Astrocyte (in vitro differentiated cells and primary cell): ENCODE measurements at regions not wholly inside any gene's neighbourhood (a gene's known extent, or its start where the extent isn't known, plus 50 kb on each side); places are given as distances from the start of the nearest gene placed in this dataset.
"Not testable (repeated sequence)": the region's sequence is repeated elsewhere in the genome, so short reads cannot be mapped to it uniquely, and the experiment has no call there.

Experiments
- DNase-seq: peaks from one replicate; pipeline ENCODE4 v3.0.0-alpha.2; 2010; ENCODE audit warnings: low read depth
- FAIRE-seq: peaks from 2 replicates; lab custom pipeline; 2011; peaks lifted over from hg19 to GRCh38; lab: Jason Lieb, UNC
- H2AFZ ChIP-seq: 2 replicates; pipeline ENCODE4 v1.6.0; 2012; ENCODE audit warnings: low read depth, low read length, inconsistent platforms
- H3K27ac ChIP-seq: 2 replicates; pipeline ENCODE4 v1.5.1; 2011; ENCODE audit warnings: low read depth, low read length, inconsistent platforms
- H3K27me3 ChIP-seq: 2 replicates; pipeline ENCODE4 v1.6.0; 2011; ENCODE audit warnings: low read length, inconsistent platforms; ENCODE audit not compliant: insufficient read depth
- H3K36me3 ChIP-seq: 2 replicates; pipeline ENCODE4 v1.5.1; 2011; ENCODE audit warnings: low read length, inconsistent platforms; ENCODE audit not compliant: insufficient read depth
- H3K4me1 ChIP-seq: 2 replicates; pipeline ENCODE4 v1.5.1; 2011; ENCODE audit warnings: low read length, inconsistent platforms; ENCODE audit not compliant: insufficient read depth
- H3K4me2 ChIP-seq: 2 replicates; pipeline ENCODE4 v1.6.0; 2012; ENCODE audit warnings: low read length, inconsistent platforms
- H3K4me3 ChIP-seq: 2 replicates; pipeline ENCODE4 v1.5.1; 2011; ENCODE audit warnings: low read depth, mild to moderate bottlenecking, low read length, inconsistent platforms; ENCODE audit not compliant: insufficient read depth
- H3K79me2 ChIP-seq: 2 replicates; pipeline ENCODE4 v1.6.0; 2012; ENCODE audit warnings: mild to moderate bottlenecking, low read length, inconsistent platforms; ENCODE audit not compliant: insufficient read depth
- H3K9ac ChIP-seq: 2 replicates; pipeline ENCODE4 v1.6.0; 2012; ENCODE audit warnings: mild to moderate bottlenecking, low read length, inconsistent platforms
- H3K9me3 ChIP-seq: 2 replicates; pipeline ENCODE4 v1.5.1; 2012; ENCODE audit warnings: low read depth, mild to moderate bottlenecking, low read length, inconsistent platforms; ENCODE audit not compliant: insufficient read depth
- H4K20me1 ChIP-seq: 2 replicates; pipeline ENCODE4 v1.6.0; 2012; ENCODE audit warnings: low read length, inconsistent platforms; ENCODE audit not compliant: insufficient read depth
- H3K27ac Mint-ChIP-seq: one replicate; pipeline ENCODE4 v1.8.0; 2021; ENCODE audit warnings: mild to moderate bottlenecking, mixed read lengths; ENCODE audit not compliant: unreplicated experiment
- H3K27me3 Mint-ChIP-seq: one replicate; pipeline ENCODE4 v1.8.0; 2021; ENCODE audit warnings: low read depth, mixed read lengths; ENCODE audit not compliant: unreplicated experiment
- H3K36me3 Mint-ChIP-seq: one replicate; pipeline ENCODE4 v1.8.0; 2021; ENCODE audit warnings: low read depth, mixed read lengths; ENCODE audit not compliant: unreplicated experiment
- H3K4me1 Mint-ChIP-seq: one replicate; pipeline ENCODE4 v1.8.0; 2021; ENCODE audit warnings: low read depth, mixed read lengths; ENCODE audit not compliant: unreplicated experiment
- H3K4me3 Mint-ChIP-seq: one replicate; pipeline ENCODE4 v1.8.0; 2021; ENCODE audit warnings: mild to moderate bottlenecking, moderate library complexity, mixed read lengths; ENCODE audit not compliant: unreplicated experiment
- H3K9me3 Mint-ChIP-seq: one replicate; pipeline ENCODE4 v1.8.0; 2021; ENCODE audit warnings: mild to moderate bottlenecking, mixed read lengths; ENCODE audit not compliant: unreplicated experiment
- CTCF ChIP-seq: IDR thresholded peaks from 2 replicates; pipeline ENCODE4 v1.5.1; 2011; ENCODE audit warnings: low read depth, mild to moderate bottlenecking, inconsistent platforms, low read length, moderate library complexity; ENCODE audit not compliant: insufficient read depth
- EZH2 ChIP-seq: IDR thresholded peaks from 2 replicates; pipeline ENCODE4 v1.6.1; 2012; ENCODE audit warnings: mild to moderate bottlenecking, low read length, inconsistent platforms; ENCODE audit not compliant: insufficient read depth

DNA sequence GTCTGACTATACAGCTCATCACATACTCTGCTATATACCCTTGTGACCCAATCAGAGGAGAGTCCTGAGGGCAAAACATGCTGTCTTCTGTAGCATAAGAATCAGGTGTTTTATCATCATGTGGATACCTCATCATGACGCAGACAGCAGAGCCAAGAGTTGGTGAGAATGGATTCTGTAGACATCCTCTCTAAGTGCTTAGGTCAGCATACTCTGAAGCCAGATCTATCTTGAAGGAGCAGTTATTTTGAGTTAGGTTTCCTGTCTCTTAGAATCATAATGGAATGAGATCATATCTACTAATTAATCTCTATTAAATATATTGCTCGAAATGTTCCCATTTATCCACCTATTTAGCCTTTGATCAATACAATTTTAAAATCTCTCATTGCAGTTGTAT, 190.2 kb upstream of the KCNH7 start:
- TF ChIP-seq EZH2 (no peak), CTCF (no peak)
- no peak for DNase-seq
- Mint-ChIP-seq H3K36me3 (no peaks in the 10 kb centered on the region), H3K27me3 (no peaks in the 10 kb centered on the region), H3K4me3 (no peak overlapping the region), H3K27ac (no peak overlapping the region), H3K4me1 (no peaks in the 10 kb centered on the region), H3K9me3 (no peaks in the 10 kb centered on the region)
- Histone ChIP-seq H3K4me2 (no peak overlapping the region), H3K9ac (no peak overlapping the region), H3K36me3 (no peaks in the 10 kb centered on the region), H3K9me3 (no peaks in the 10 kb centered on the region), H3K4me1 (no peaks in the 10 kb centered on the region), H3K4me3 (no peak overlapping the region), H4K20me1 (no peaks in the 10 kb centered on the region), H2AFZ (no peak overlapping the region), H3K79me2 (no peaks in the 10 kb centered on the region), H3K27ac (no peak overlapping the region), H3K27me3 (no peaks in the 10 kb centered on the region)
- FAIRE-seq = no peak

GRCh38 chr2:163026136-163026775, 187.7 kb upstream of the KCNH7 start:
- H3K9ac ChIP-seq, H3K36me3 Mint-ChIP-seq, H3K27ac Mint-ChIP-seq: not testable (repeated sequence)

GRCh38 chr2:163016882-163017281, 178.3 kb upstream of the KCNH7 start:
- DNase-seq, H2AFZ ChIP-seq, H3K36me3 ChIP-seq, FAIRE-seq, H3K27me3 ChIP-seq, H3K27ac ChIP-seq, H3K4me1 Mint-ChIP-seq, H3K79me2 ChIP-seq, H3K27ac Mint-ChIP-seq, H3K9me3 ChIP-seq, H3K4me3 ChIP-seq, H3K36me3 Mint-ChIP-seq, H4K20me1 ChIP-seq, H3K9ac ChIP-seq, H3K4me2 ChIP-seq, H3K27me3 Mint-ChIP-seq, H3K4me1 ChIP-seq, H3K9me3 Mint-ChIP-seq, H3K4me3 Mint-ChIP-seq: not testable (repeated sequence)

More at GRCh38 chr2:163026136-163026775, 187.7 kb upstream of the KCNH7 start:
- H2AFZ ChIP-seq, H4K20me1 ChIP-seq, H3K4me1 Mint-ChIP-seq, H3K4me2 ChIP-seq, H3K27me3 ChIP-seq, H3K27ac ChIP-seq, H3K9me3 ChIP-seq, H3K4me3 ChIP-seq, H3K27me3 Mint-ChIP-seq, H3K36me3 ChIP-seq, H3K4me1 ChIP-seq, H3K4me3 Mint-ChIP-seq, H3K9me3 Mint-ChIP-seq, DNase-seq, FAIRE-seq, H3K79me2 ChIP-seq: not testable (repeated sequence)
